ENCODE measurements at regions not wholly inside any gene's neighbourhood (a gene's known extent, or its start where the extent isn't known, plus 50 kb on each side); places are given as distances from the start of the nearest gene placed in this dataset. TPM values are rescaled to one million over a fixed set of nuclear protein-coding genes. Genes with fewer than 3 reads are reported as not detected.

GRCh38 chr12:24008166-24008565 lies 58.7 kb upstream of the SOX5 start:
- DNase-seq (ENCODE audit: low read depth, low spot score) (no peak), ATAC-seq (no peak)
- Histone ChIP-seq H3K4me1 (ENCODE audit: control insufficient read depth, insufficient read depth, low read length) (no peaks in the 10 kb centered on the region), H3K36me3 (ENCODE audit: control insufficient read depth, insufficient read depth, low read length) (no peaks in the 10 kb centered on the region), H3K9me3 (ENCODE audit: control insufficient read depth, insufficient read depth, low read depth, low read length) (no peaks in the 10 kb centered on the region), H3K27me3 (ENCODE audit: control insufficient read depth, insufficient read depth, low read length) (no peaks in the 10 kb centered on the region), H3K27ac (ENCODE audit: low read length) (no peak overlapping the region), H3K4me3 (ENCODE audit: low read depth in 2 of 2, low read length in 2 of 2) (no peak overlapping the region)
- CTCF ChIA-PET = no interaction called here
- no TSS peak for BruUV-seq (replicated peaks)
- in situ Hi-C loops (cut with HindIII; ENCODE audit: low pct_unique_long_range_greater_than_20kb, low sequenced_read_pairs) = no loop called here
- no peak for TF ChIP-seq POLR2AphosphoS5 (IDR thresholded peaks at IDR 0.05; ENCODE audit: low read depth, low read length)
- no peak for TF ChIP-seq CTCF (IDR thresholded peaks at IDR 0.05)
- TF ChIP-seq TCF7L2 (IDR thresholded peaks at IDR 0.05; ENCODE audit: low read depth, low read length) = no peak
- no peak for TF ChIP-seq REST (IDR thresholded peaks at IDR 0.05; ENCODE audit: insufficient read depth in 1 of 2, low read depth in 2 of 2, low read length in 1 of 2)
- TF ChIP-seq SIN3A (IDR thresholded peaks at IDR 0.05; ENCODE audit: borderline replicate concordance, insufficient read depth, low read depth, low read length) = no peak
- intact Hi-C loops (cut with micrococcal nuclease; ENCODE audit: unreplicated experiment) = no loop called here
- POLR2A ChIA-PET = no interaction called here

Small RNA genes in the stretch of these regions (microRNA-seq; reads per million reads assigned to microRNA genes)
- gene MIR920 (ENCODE audit: unreplicated experiment) = not detected

All from Panc1 (cell line).